GM21381 (cell line): ENCODE measurements at regions not wholly inside any gene's neighbourhood (a gene's known extent, or its start where the extent isn't known, plus 50 kb on each side); places are given as distances from the start of the nearest gene placed in this dataset.
"Not testable (repeated sequence)": the region's sequence is repeated elsewhere in the genome, so short reads cannot be mapped to it uniquely, and the experiment has no call there.

ENCODE experiments used
- ATAC-seq: cut with Tn5 transposase; IDR thresholded peaks from one replicate; pipeline ENCODE4 v1.9.1; 2021; ENCODE audit warnings: mild to moderate bottlenecking, moderate library complexity; ENCODE audit not compliant: unreplicated experiment

DNA sequence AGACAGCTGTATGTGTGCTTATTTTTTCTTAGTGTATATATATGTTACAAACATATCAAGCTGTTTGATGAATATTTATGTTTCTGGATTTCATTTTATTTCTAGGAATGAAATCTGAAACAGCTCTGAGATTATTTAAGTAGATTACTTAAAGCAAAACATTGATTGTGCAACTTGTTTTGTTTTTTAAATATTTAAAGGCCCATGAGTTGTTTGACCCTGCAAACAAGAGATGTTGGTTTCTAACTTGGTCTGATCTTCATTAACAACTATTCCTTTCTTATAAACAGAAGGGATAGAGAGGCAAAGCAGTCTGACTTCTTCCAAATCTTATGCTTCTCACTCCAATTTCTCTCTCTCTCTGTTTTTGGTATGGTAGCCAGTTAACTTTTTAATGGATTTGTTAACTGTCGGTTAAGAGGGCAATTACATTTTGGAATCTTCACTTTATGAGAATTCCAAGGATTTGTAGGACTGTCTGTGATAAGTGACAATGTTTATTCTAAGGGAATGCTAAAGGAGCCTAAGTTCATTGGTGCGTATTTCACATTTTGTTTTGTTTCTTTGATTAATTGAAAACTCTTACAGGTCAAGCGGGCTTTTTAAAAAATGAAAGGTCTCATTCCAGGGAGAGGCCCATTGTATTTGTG, 102.6 kb upstream of the HMGA2 start:
- no peak for ATAC-seq

DNA sequence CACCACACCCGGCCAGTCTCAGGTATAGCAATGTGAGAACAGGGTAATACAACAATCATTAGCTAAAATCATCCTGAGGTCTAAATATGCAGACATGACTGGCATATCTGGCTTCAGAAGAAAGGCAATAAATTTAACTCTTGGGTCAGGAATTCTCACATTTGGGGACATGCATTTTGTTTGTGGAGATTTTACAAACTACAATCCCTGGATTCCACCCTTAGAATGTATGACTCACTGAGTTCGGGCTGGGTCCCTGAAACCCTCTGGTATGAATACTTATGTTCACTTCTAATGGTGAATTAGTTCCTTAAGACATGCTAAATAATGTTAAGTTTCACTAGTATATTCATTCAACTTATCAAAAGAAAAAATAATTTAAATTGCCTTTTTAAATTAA, 98.9 kb upstream of the HMGA2 start:
- no peak for ATAC-seq

DNA sequence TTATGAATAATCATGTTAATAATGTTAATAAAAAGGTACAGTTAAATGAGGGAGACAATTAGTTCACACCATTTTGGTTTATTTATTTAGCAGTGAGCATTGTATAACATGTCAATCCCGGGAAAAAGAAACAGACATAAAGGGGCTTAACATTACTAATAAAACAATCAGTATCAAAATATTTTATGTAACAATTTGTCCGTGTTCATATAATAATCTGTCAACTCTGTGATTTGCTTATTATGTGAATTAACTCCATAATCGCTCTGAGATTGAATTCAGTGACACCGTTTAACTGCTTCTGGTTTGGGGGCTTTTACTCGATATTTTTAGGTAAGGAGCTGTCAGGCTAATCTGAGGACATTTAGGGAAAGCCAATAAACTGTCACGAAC, 95.8 kb upstream of the HMGA2 start:
- no peak for ATAC-seq

DNA sequence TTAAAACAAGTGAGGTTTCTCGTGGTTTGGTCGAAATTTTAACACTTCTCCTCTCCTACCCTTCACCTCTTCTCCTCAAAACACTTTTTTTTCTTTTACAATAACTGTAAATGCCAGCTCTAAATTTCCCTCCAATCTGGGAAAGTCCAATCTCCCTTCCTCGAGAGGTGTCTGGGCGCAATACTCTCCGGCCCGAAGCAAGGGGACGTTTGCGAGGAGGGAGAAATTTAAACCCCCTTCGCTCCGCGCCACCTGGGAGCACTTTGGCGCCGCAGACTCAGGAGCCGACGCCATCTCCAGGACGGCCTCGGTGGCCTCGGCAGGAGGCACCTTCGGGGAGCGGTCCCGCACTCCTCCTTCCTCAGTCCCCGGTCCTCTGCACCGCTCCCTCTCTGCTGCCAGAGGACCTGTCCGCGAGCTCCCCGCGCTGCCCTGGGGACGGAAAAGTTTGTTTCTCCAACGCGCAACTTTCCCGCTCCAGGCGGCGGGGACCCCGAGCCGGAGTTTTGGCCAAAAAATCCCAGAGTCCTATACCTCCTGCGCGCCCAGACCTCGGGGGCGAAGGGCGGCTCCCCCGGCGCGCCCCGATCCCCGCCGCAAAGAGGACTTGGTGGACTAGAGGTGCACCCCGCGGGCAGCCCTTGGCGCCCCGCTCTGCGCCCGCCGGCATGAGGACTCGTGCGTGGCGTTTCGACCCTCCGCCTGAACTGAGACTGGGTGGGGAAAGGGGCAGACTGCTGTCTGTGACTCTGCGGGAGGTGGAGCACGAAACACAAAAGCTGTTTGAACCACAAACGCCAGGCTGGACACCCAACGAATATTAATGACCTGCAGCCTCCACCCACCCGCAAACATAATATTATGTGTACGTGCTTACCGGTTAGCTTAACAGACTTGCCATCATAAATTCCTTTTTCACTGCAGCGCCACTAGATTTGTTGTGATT, 95.2 kb upstream of the HMGA2 start:
- ATAC-seq: no peak

DNA sequence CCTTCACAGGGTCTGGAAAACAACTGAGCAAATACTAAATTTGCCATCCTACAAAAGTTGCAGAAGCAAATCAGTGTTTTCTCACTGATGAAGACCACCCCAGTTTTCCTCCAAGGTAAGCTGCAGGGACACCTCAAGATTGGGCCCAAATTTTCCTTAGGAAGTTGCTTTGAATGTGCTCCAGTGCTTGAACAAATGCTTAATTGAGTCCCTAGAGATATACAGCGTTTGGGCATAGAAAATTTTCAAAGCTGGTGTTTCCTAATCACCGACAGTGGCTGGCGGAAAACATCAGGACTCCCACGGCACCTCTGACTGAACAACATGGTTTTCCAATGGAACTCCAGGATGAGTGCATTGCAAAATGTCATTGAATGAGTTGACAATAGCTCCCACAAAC, 92.5 kb upstream of the HMGA2 start:
- ATAC-seq: no peak

DNA sequence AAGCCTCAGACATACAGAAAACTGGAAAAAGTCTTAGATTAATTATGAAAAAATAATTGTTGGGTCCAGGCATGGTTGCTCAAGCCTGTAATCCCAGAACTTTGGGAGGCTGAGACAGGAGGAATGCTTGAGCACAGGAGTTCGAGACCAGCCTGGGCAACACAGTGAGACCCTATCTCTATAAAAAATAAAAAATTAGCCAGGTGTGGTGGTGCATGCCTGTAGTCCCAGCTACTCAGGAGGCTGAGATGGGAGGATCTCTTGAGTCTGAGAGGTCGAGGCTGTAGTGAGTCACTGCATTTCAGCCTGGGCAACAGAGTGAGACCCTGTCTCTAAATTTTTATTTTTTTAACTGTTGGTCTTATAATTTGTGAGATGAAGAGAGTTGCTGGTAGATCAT, 90.6 kb upstream of the HMGA2 start:
- not testable (repeated sequence) for ATAC-seq

DNA sequence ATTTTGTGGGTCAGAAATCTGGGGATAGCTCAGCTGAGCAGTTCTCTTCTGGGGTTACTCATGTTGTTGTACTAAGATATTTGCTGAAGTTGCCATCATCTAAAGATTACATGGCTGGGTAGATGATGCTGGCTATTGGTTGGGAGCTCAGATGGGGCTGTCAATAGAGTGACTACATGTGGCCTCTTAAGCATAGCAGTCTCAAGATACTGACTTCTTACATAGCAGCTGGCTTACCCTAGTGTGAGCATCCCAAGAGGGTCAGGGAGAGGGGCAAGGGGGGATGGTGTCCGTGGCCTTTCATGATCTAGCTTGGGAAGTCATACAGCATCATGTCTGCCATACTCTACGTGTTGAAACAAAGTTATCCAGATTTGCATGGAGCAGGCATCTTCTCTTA, 90.1 kb upstream of the HMGA2 start:
- ATAC-seq: no peak

DNA sequence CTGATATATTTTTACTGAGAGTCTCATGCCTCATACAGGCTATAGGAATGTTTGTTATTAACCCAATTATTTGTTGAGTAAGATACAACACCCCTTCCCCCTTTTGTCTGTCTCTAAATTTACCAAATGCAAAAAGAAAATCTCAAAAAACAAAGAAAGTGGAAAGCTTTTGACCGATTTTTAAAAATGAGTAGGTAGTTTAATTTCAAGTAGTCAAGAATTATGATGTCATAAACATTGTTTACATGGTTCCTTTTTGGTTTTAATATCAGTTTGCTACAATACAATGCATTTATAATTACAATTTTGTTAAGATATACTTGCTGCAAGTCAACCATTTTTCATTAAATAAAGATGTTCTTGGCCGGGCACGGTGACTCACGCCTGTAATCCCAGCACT, 84.7 kb upstream of the HMGA2 start:
- no peak for ATAC-seq

DNA sequence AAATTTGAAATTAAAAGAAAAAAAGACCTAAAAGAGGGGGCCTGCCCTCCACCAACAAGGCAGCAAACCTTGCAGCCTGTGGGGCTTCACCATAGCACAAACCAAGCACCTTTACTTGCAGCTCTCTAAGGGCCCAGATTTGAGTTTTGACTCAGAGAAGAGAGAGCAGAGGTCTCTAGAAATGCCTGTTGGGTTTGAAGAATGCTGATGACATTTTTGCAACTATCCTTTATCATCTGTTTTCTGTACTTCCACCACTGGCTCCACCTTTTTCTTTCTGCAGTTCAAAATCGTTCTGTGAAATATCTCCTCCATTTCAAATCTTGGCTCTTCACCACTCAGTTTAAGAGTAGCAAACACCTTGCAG, 83.8 kb upstream of the HMGA2 start:
- ATAC-seq: no peak

DNA sequence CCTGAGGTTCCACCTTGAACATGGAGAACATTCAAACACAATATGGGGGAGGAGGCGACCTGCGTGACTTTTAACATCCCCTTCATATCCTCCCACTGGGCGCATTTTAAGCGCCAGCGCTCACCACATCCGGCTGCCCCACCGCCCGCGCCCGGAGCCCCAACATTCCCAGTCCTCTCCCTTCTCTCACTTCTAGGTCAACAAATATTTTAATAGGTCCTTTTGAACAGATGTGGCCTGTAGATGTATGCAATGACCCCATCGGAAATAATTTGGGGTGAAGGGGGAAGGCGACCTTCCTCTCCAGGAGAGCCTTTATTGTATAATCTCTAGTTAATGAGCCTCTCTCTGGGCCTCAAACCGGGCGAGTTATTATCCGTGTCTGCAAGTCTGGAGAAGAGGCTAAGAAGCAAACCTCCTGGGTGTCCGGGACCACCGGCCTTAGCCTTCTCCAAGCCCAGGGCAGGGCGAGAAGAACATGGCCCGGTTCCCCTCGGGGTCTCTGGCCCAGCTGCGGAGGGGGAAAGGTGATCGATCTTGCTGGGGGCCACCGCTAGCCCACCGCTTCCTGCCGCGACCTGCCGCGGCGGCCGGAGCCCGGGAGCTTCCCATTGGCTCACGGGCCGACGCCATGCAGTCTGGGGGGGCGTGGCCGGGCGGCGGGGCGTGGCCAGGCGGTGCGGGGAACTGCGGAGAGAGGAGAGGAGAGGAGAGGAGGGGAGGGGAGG, 83.2 kb upstream of the HMGA2 start:
- peak; percentile 64 for ATAC-seq

DNA sequence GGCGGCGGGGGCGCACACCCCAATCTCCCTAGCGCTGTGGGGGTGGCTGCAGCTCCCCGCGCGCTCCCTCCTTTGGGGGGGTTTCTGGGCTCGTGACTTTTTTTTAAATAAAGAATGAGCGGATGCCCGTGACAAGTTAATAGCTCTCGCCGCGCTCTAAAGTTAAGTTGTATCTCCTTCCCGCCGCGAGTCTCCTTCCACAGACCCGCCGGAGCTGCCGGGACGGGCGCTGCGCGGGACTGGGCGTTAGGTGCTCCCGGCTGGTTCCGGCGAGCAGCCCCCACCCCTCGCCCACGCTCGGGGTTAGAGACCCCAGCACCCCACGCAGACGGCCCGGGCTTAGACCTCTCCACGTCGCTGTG, 82.6 kb upstream of the HMGA2 start:
- ATAC-seq: no peak

DNA sequence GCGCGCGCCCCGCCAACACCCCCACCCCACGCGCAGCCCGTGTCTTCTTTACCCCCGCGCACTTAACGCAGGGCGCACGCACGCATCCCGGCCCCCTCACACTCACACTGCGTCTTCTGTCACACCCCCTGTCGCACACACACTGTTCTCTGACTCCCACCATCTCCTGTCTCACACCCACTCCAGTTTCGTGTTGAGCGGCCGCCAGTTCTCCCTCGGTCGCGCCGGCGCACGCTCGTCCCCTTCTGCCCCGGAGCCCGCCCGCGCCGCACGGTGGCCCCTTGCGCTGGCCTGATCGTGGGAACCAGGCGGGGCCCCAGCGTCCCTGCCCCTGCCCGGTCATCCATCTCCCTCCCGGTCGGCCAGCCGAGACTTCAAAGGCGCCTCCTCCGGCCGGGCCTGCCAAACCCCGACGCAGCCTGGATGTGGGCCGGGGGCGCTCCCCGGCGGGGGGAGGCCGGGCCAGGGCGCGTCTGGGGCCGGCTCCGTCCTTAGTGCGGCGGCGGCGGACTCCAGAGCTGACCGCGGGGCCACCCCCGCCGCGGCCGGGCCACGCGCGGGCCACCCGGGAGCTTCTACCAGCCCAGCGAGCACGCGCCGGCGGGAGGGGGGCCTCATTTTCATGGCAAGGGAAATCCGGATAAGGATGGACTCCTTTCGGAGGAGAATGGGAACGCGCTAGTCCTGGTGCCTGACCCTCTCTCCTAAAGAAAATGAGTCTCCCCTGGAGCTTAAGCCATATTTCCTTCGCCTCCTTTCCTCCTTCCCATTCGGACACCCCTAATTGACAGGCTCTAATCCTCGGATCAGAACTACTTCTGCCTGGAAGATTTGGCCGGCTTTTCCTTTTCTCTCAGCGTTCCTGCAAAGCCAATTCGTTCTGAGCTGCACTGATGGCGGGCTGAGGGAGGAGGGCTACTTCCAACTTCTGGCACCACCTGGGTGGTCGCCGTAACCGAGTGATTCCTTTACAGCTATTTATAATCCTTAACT, 82.0 kb upstream of the HMGA2 start:
- no peak for ATAC-seq

DNA sequence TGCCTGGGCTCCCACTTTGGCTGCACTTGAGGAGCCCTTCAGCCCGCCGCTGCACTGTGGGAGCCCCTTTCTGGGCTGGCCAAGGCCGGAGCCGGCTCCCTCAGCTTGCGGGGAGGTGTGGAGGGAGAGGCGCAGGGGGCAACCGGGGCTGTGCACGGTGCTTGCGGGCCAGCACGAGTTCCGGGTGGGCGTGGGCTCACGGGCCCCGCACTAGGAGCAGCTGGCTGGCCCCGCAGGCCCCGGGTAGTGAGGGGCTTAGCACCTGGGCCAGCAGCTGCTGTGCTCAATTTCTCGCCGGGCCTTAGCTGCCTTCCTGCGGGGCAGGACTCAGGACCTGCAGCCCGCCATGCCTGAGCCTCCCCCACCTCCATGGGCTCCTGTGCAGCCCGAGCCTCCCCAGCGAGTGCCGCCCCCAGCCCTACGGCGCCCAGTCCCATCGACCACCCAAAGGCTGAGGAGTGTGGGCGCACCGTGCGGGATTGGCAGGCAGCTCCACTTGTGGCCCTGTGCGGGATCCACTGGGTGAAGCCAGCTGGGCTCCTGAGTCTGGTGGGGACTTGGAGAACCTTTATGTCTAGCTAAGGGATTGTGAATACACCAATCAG, 79.9 kb upstream of the HMGA2 start:
- not testable (repeated sequence) for ATAC-seq

DNA sequence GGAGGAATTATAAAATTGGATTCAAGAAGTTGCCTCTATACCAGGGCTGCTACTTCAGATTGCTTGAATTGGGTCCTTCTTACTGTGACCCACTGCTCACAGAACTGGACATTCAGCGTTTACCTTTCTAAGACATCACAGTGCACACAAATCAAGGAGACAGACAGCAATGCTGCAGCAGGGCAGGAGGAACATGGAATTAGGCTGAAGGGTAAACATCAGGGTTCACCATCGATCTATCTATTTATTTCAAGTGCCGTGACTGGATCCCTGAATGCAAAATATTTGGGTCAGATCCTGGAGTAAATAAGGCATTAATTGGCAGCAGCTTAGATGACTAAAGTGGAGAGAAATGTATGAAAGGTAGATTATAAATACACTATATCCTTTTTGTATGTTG, 76.9 kb upstream of the HMGA2 start:
- no peak for ATAC-seq

DNA sequence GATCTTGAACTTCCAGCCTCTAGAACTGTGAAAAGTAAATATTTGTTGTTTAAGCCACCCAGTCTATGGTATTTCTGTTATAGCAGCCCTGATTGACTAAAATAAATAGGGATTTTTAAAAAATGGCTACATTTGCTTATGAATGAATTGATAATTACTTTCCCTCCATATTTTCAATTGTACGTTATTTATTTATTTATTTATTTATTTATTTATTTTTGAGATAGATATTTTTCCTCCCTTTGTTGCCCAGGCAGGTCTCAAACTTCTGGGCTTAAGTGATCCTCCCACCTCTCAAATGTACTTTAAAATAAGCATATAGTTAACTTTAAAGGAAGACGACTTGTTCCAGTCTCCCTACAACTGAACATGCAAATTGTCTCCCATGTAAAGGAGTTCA, 76.0 kb upstream of the HMGA2 start:
- ATAC-seq: no peak

DNA sequence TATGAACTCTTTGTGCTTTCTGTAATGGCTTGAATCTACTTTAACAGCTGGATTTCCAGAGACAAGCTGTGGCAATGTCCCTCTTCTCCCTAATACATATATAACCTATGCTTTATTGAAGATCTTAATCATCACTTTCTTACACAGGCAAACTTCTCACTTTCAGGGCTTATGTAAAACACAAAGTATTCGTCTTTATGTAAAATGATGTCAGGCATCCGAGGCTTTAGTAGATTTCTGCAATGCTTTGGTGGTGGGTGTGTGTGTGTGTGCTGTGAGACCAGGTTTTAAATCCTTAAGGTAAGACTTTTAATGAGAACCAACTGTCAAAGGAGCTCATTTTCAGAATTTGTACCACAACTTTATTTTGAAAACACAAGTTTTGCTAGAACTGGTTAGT, 70.0 kb upstream of the HMGA2 start:
- ATAC-seq: no peak

DNA sequence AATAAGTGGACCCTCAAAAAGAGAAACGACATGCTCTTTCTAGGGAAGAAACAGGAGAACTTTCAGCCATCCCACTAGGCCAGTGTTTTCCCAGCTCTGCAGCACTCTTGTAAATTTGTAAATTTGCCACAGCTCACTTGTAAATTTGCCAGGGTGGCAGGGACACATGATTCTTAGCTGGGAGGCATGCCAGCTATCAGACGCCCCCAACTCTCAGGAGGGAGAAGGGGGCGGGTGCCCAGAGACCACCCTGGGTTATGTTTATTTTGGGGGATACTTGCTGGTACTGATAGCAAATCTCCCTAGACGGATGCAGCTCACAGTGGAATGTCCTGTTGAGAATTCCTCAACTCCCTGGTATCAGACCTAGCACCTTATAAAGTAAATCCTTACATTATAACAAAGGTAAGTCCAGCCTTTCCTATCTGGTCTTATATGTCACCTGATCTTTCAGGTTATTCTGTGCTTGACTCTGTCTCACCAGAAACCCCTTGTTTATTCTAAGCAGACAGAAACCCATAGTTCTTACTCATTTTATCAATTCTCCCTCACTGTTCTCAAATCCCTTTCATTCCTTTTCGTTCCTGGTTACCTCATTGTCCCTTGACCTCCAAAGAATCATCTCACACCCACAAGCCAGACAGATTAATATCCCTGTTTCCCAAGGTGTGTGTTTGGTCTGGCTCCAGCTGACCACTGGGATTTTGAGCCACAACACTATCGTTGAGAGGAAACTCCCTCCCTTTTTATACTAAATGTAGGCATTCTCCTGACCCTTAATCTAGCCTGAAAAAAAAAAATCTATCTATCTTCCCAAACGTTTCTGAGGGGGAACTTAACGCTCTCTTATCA, 69.3 kb upstream of the HMGA2 start:
- ATAC-seq: no peak

DNA sequence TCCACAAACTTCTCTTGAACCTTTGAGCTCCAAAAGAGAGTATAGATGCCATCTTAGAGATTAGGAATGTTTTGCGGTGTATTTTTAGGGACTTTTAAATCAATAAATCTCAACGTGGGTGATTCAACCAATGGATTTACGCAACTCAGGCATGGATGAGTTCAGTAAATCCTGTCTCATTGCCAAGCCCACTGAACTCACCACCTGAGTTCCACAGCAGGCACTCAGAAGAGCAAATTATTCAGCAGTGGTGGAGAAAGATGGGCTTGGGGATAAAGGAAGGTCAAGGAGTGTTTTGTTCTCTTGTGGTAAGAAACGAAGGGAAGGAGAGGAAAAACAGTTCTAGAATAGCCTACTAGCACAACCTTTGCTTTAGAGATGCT, 68.7 kb upstream of the HMGA2 start:
- no peak for ATAC-seq

DNA sequence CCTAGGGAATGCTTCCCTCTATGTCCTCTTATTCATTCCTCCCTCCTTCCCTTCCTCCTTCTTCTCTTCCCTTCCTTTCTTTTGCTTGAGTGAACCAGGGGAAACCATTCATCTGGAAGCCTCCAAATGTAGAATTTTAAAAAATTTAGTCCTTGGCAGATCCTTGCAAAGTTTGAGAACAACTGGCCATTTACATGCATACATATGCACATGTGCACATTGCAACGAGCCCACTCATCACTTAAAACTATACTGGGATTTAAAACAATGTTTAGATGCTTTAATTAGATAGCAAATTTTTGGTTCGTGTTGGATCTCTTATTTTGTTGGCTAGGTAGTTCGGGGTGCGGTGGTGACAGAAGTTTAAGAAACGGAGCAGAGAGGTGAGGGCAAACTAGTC, 68.0 kb upstream of the HMGA2 start:
- no peak for ATAC-seq
